ENCODE measurements at regions not wholly inside any gene's neighbourhood (a gene's known extent, or its start where the extent isn't known, plus 50 kb on each side); places are given as distances from the start of the nearest gene placed in this dataset.

- TF ChIP-seq CTCF (conservative IDR thresholded peaks at IDR 0.05 in 1 of 2, IDR thresholded peaks at IDR 0.05 in 1 of 2; ENCODE audit: extremely low read depth in 1 of 2, insufficient read depth in 1 of 2, low read depth in 1 of 2, low read length in 2 of 2): no peak
- TF ChIP-seq EZH2 (IDR thresholded peaks at IDR 0.05; ENCODE audit: borderline replicate concordance, low read length): no peak
Measured at GRCh38 chr4:124212815-124213630, 499.5 kb downstream of the ANKRD50 start.
